HEK293 (cell line): ENCODE measurements at regions not wholly inside any gene's neighbourhood (a gene's known extent, or its start where the extent isn't known, plus 50 kb on each side); places are given as distances from the start of the nearest gene placed in this dataset.

Experiments used
- CTCF ChIA-PET: fragments of 350-600 bp; formaldehyde crosslinking; extraction: SDS; loops from one replicate; lab custom pipeline; 2021; ENCODE audit warnings: antibody characterized with exemption; lab: Yijun Ruan, JAX
- POLR2A ChIA-PET: fragments of 300-600 bp; formaldehyde crosslinking; extraction: SDS; loops from one replicate; lab custom pipeline; 2020; ENCODE audit warnings: antibody characterized with exemption, inconsistent platforms; lab: Yijun Ruan, JAX
- H3K27ac ChIP-seq: fragments of 200-500 bp; sonication (Bioruptor generic); 2 replicates; pipeline ENCODE4 v1.5.1; 2014; ENCODE audit warnings: low read depth, low read length, control low read depth, inconsistent platforms; ENCODE audit errors: extremely low read depth
- H3K36me3 ChIP-seq, 2 experiments: fragments of 200-500 bp in 1 of 2; sonication (Bioruptor generic) in 1 of 2; 1 replicate in 1 of 2; 2 replicates in 1 of 2; pipeline ENCODE4 v1.5.1; 2014 to 2017; ENCODE audit warnings: inconsistent platforms in 2 of 2, low read length in 2 of 2; ENCODE audit not compliant: control insufficient read depth in 2 of 2, insufficient read depth in 1 of 2
- H3K4me1 ChIP-seq: fragments of 200-500 bp; sonication (Bioruptor generic); 2 replicates; pipeline ENCODE4 v1.5.1; 2014; ENCODE audit warnings: mild to moderate bottlenecking, low read length, inconsistent platforms; ENCODE audit not compliant: control insufficient read depth, insufficient read depth
- H3K4me3 ChIP-seq: 2 replicates; pipeline ENCODE4 v1.5.1; 2011; ENCODE audit warnings: low read depth, mild to moderate bottlenecking, control low read depth, low read length, moderate library complexity
- H3K9me3 ChIP-seq: fragments of 200-500 bp; sonication (Bioruptor generic); 2 replicates; pipeline ENCODE4 v1.5.1; 2014; ENCODE audit warnings: low read depth, low read length, inconsistent platforms; ENCODE audit not compliant: control insufficient read depth, insufficient read depth
- GLI4 ChIP-seq: fragments of 450-650 bp; formaldehyde crosslinking; IDR thresholded peaks from 2 replicates; pipeline ENCODE4 v1.5.1; 2016; ENCODE audit warnings: missing biosample characterization, missing genetic modification characterization
- HOXD13 ChIP-seq: sonication (generic); formaldehyde crosslinking; IDR thresholded peaks from 2 replicates; pipeline ENCODE4 v1.8.0; 2022; ENCODE audit warnings: missing genetic modification reagents, borderline replicate concordance
- KLF1 ChIP-seq: fragments of 450-650 bp; formaldehyde crosslinking; IDR thresholded peaks from 2 replicates; pipeline ENCODE4 v1.5.1; 2016; ENCODE audit warnings: missing biosample characterization, missing genetic modification characterization
- MYNN ChIP-seq: fragments of 450-650 bp; formaldehyde crosslinking; IDR thresholded peaks from 2 replicates; pipeline ENCODE4 v1.5.1; 2016; ENCODE audit warnings: missing biosample characterization, missing genetic modification characterization, borderline replicate concordance
- SCRT2 ChIP-seq: fragments of 450-650 bp; formaldehyde crosslinking; IDR thresholded peaks from 2 replicates; pipeline ENCODE4 v1.5.1; 2016; ENCODE audit warnings: missing biosample characterization, missing genetic modification characterization
- YY1 ChIP-seq: fragments of 450-650 bp; formaldehyde crosslinking; IDR thresholded peaks from 2 replicates; pipeline ENCODE4 v1.5.1; 2018; ENCODE audit warnings: missing biosample characterization, missing genetic modification characterization
- ZBTB11 ChIP-seq: fragments of 450-650 bp; formaldehyde crosslinking; conservative IDR thresholded peaks from 2 replicates; pipeline ENCODE4 v1.5.1; 2016; ENCODE audit warnings: low read depth, missing biosample characterization, missing genetic modification characterization
- ZBTB20 ChIP-seq: fragments of 450-650 bp; formaldehyde crosslinking; IDR thresholded peaks from 2 replicates; pipeline ENCODE4 v1.5.1; 2016; ENCODE audit warnings: missing biosample characterization, missing genetic modification characterization
- ZNF324 ChIP-seq: fragments of 450-650 bp; formaldehyde crosslinking; IDR thresholded peaks from 2 replicates; pipeline ENCODE4 v1.5.1; 2016; ENCODE audit warnings: missing biosample characterization, missing genetic modification characterization
- ZNF391 ChIP-seq: fragments of 450-650 bp; formaldehyde crosslinking; IDR thresholded peaks from 2 replicates; pipeline ENCODE4 v1.5.1; 2016; ENCODE audit warnings: low read depth, missing biosample characterization, missing genetic modification characterization, borderline replicate concordance
- ZNF433 ChIP-seq: fragments of 450-650 bp; formaldehyde crosslinking; IDR thresholded peaks from 2 replicates; pipeline ENCODE4 v1.5.1; 2016; ENCODE audit warnings: missing biosample characterization, missing genetic modification characterization, low read depth
- ZNF624 ChIP-seq: fragments of 450-650 bp; formaldehyde crosslinking; IDR thresholded peaks from 2 replicates; pipeline ENCODE4 v1.5.1; 2017; ENCODE audit warnings: missing biosample characterization, missing genetic modification characterization
- ZNF654 ChIP-seq: fragments of 450-650 bp; formaldehyde crosslinking; IDR thresholded peaks from 2 replicates; pipeline ENCODE4 v1.5.1; 2016; ENCODE audit warnings: low read depth, missing biosample characterization, missing genetic modification characterization
- ZNF677 ChIP-seq: fragments of 450-650 bp; IDR thresholded peaks from 2 replicates; pipeline ENCODE4 v1.5.0; 2018; ENCODE audit warnings: missing biosample characterization, mild to moderate bottlenecking, missing genetic modification characterization, moderate library complexity
- ZNF692 ChIP-seq: fragments of 450-650 bp; formaldehyde crosslinking; IDR thresholded peaks from 2 replicates; pipeline ENCODE4 v1.5.1; 2016; ENCODE audit warnings: missing biosample characterization, missing genetic modification characterization
- ZNF791 ChIP-seq: fragments of 450-650 bp; formaldehyde crosslinking; IDR thresholded peaks from 2 replicates; pipeline ENCODE4 v1.5.1; 2016; ENCODE audit warnings: missing biosample characterization, missing genetic modification characterization
- TF ChIP-seq, protein P1 (sequence below): fragments of 450-650 bp; formaldehyde crosslinking; IDR thresholded peaks from 2 replicates; pipeline ENCODE4 v1.5.1; 2016; ENCODE audit warnings: missing biosample characterization, missing genetic modification characterization
- TF ChIP-seq, protein P2 (sequence below): fragments of 450-650 bp; IDR thresholded peaks from 2 replicates; pipeline ENCODE4 v1.5.1; 2018; ENCODE audit warnings: missing biosample characterization, missing genetic modification characterization

GRCh38 chr10:121076776-121077715 is 225.9 kb downstream of the WDR11 start (continued):
- TF ChIP-seq, protein P1, sequence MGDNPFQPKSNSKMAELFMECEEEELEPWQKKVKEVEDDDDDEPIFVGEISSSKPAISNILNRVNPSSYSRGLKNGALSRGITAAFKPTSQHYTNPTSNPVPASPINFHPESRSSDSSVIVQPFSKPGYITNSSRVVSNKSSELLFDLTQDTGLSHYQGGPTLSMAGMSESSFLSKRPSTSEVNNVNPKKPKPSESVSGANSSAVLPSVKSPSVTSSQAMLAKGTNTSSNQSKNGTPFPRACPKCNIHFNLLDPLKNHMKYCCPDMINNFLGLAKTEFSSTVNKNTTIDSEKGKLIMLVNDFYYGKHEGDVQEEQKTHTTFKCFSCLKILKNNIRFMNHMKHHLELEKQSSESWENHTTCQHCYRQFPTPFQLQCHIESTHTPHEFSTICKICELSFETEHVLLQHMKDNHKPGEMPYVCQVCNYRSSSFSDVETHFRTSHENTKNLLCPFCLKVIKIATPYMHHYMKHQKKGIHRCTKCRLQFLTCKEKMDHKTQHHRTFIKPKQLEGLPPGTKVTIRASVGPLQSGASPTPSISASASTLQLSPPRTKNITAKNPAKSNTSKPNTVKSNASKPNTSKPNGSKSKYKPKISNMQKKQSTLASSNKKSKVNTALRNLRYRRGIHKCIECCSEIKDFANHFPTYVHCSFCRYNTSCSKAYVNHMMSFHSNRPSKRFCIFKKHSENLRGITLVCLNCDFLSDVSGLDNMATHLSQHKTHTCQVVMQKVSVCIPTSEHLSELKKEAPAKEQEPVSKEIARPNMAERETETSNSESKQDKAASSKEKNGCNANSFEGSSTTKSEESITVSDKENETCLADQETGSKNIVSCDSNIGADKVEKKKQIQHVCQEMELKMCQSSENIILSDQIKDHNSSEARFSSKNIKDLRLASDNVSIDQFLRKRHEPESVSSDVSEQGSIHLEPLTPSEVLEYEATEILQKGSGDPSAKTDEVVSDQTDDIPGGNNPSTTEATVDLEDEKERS (tag by site-specific recombination), result no peak
- no peak for TF ChIP-seq YY1 (tag by site-specific recombination)
- no peak for TF ChIP-seq ZNF677 (tag by site-specific recombination)
- no peak for TF ChIP-seq ZNF791 (tag by site-specific recombination)
- TF ChIP-seq MYNN (tag by site-specific recombination), result no peak

DNA sequence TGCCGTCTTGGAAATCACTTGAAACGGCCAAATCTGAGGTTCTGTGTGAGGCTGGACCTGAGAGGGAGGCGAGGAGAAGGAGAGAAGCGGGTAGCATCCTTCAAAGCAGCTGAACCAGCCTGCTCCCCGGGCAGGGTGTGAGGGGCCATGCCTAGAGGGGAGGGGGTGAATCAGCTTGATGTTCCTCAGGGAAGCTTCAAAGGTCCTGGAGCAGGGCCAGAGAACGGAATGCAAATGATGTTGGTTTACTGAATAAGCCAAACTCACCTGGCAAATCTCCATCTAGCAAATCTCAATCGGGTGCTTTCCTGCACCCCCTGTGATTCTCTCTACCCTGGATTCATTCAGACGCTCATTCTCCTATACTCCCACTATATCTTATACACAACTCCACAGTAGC is 226.9 kb downstream of the WDR11 start:
- H3K9me3 ChIP-seq, result no peaks in the 10 kb centered on the region
- H3K27ac ChIP-seq, result no peak overlapping the region
- H3K4me1 ChIP-seq, result peaks cover 8% of the 10 kb centered on the region; the same call in 1 of the 2 replicates
- ChIA-PET POLR2A (no interaction called here), CTCF (interaction anchor here (1.3 kb wide), 1 partner anchor 10 kb away, joined by 8 read pairs; no protein-coding TSS in a partner anchor)
- TF ChIP-seq ZBTB11 (tag by site-specific recombination) (no peak), ZNF692 (tag by site-specific recombination) (no peak), ZNF654 (tag by site-specific recombination) (no peak), ZNF324 (tag by site-specific recombination) (no peak), ZBTB20 (tag by site-specific recombination) (no peak), ZNF624 (no peak)
- H3K36me3 ChIP-seq, result no peaks in the 10 kb centered on the region
- no peak overlapping the region for H3K4me3 ChIP-seq

DNA sequence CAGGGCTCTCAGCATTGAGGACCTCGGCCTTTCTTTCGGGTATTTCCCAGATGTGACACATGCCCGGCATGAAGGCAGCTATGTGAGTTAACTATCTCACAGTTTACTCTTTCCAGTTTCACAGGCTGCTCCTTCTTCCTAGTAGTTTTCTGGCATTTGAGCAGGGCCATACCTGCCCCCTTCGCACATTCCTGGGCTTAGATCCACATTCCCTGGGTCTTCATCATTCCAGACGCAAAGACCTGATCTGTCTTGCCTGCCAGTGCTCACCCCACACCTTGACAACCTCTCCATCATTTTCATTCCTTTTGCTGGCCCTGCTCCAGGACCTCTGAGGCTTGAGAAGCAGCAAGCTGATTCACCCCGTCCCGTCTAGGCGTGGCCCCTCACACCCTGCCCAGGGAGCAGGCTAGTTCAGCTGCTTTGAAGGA is 227.5 kb downstream of the WDR11 start:
- POLR2A ChIA-PET, result interaction anchor here (0.6 kb wide), 1 partner anchor 673 kb away, joined by 5 read pairs; no protein-coding TSS in a partner anchor
- Histone ChIP-seq H3K9me3 (no peaks in the 10 kb centered on the region), H3K4me3 (no peak overlapping the region), H3K4me1 (peaks cover 8% of the 10 kb centered on the region; the same call in 1 of the 2 replicates), H3K27ac (no peak overlapping the region), H3K36me3 (no peaks in the 10 kb centered on the region)
- TF ChIP-seq HOXD13 (CRISPR knock-in tag) (no peak), GLI4 (tag by site-specific recombination) (no peak), ZNF433 (no peak), KLF1 (tag by site-specific recombination) (peak; percentile 33), ZNF391 (tag by site-specific recombination) (no peak), ZBTB20 (tag by site-specific recombination) (peak; percentile 56), SCRT2 (tag by site-specific recombination) (no peak)
- TF ChIP-seq, protein P2, sequence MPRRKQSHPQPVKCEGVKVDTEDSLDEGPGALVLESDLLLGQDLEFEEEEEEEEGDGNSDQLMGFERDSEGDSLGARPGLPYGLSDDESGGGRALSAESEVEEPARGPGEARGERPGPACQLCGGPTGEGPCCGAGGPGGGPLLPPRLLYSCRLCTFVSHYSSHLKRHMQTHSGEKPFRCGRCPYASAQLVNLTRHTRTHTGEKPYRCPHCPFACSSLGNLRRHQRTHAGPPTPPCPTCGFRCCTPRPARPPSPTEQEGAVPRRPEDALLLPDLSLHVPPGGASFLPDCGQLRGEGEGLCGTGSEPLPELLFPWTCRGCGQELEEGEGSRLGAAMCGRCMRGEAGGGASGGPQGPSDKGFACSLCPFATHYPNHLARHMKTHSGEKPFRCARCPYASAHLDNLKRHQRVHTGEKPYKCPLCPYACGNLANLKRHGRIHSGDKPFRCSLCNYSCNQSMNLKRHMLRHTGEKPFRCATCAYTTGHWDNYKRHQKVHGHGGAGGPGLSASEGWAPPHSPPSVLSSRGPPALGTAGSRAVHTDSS (tag by site-specific recombination), result no peak
- CTCF ChIA-PET, result interaction anchor here (1.2 to 2.6 kb wide), 3 partner anchors 8 to 129 kb away, joined by 4 to 10 read pairs (median 8); no protein-coding TSS in a partner anchor
